ENCODE measurements at regions not wholly inside any gene's neighbourhood (a gene's known extent, or its start where the extent isn't known, plus 50 kb on each side); places are given as distances from the start of the nearest gene placed in this dataset.

GRCh38 chr5:30850866-30851265, 342.6 kb upstream of the CDH6 start:
- ATAC-seq (no peak), DNase-seq (no peak)
- H3K9me3 ChIP-seq (ENCODE audit: control insufficient read depth, insufficient read depth, low read length) = no peaks in the 10 kb centered on the region
- WGBS (ENCODE audit: insufficient coverage) = 100% methylated on average over 2 of the region's 2 CpGs
- no peak overlapping the region for H3K4me3 ChIP-seq (ENCODE audit: low read length)
- Mint-ChIP-seq H3K4me3 (no peak overlapping the region), H3K36me3 (peaks cover 15% of the 10 kb centered on the region), H3K4me1 (no peaks in the 10 kb centered on the region), H3K27me3 (ENCODE audit: low read depth in 2 of 2) (no peaks in the 10 kb centered on the region), H3K9me3 (peaks cover 10 to 15% of the 10 kb centered on the region in 2 donors), H3K27ac (no peak overlapping the region)
- no peaks in the 10 kb centered on the region for H3K27me3 ChIP-seq (ENCODE audit: control insufficient read depth, insufficient read depth, low read length)
- no peak for TF ChIP-seq CTCF (IDR thresholded peaks at IDR 0.05)
- H3K27ac ChIP-seq (ENCODE audit: low read length) = no peak overlapping the region
- no peaks in the 10 kb centered on the region for H3K4me1 ChIP-seq (ENCODE audit: control insufficient read depth, insufficient read depth, low read length)
- intact Hi-C loops (cut with micrococcal nuclease) = no loop called here
- no peaks in the 10 kb centered on the region for H3K36me3 ChIP-seq (ENCODE audit: control insufficient read depth, insufficient read depth, low read length)

- H3K36me3 Mint-ChIP-seq = peaks cover 14% of the 10 kb centered on the region
- no peak for TF ChIP-seq CTCF (IDR thresholded peaks at IDR 0.05)
Observed at GRCh38 chr5:30849931-30850710, 343.4 kb upstream of the CDH6 start.

GRCh38 chr5:30846171-30846570, 347.3 kb upstream of the CDH6 start:
- intact Hi-C loops (cut with micrococcal nuclease) = no loop called here
- Mint-ChIP-seq H3K4me3 (no peak overlapping the region), H3K9me3 (peaks cover 9 to 10% of the 10 kb centered on the region in 2 donors), H3K27me3 (ENCODE audit: low read depth in 2 of 2) (no peaks in the 10 kb centered on the region), H3K4me1 (no peaks in the 10 kb centered on the region), H3K27ac (no peak overlapping the region), H3K36me3 (no peaks in the 10 kb centered on the region)
- no peak for TF ChIP-seq CTCF (IDR thresholded peaks at IDR 0.05)
- Histone ChIP-seq H3K27me3 (ENCODE audit: control insufficient read depth, insufficient read depth, low read length) (no peaks in the 10 kb centered on the region), H3K27ac (ENCODE audit: low read length) (no peak overlapping the region), H3K36me3 (ENCODE audit: control insufficient read depth, insufficient read depth, low read length) (no peaks in the 10 kb centered on the region), H3K4me3 (ENCODE audit: low read length) (no peak overlapping the region), H3K4me1 (ENCODE audit: control insufficient read depth, insufficient read depth, low read length) (no peaks in the 10 kb centered on the region), H3K9me3 (ENCODE audit: control insufficient read depth, insufficient read depth, low read length) (no peaks in the 10 kb centered on the region)
- DNase-seq (no peak), ATAC-seq (no peak)

More at GRCh38 chr5:30849931-30850710, 343.4 kb upstream of the CDH6 start:
- intact Hi-C loops (cut with micrococcal nuclease) = no loop called here
- ATAC-seq (no peak), DNase-seq (no peak)
- no peaks in the 10 kb centered on the region for H3K4me1 Mint-ChIP-seq
- no peak overlapping the region for H3K27ac Mint-ChIP-seq
- H3K9me3 ChIP-seq (ENCODE audit: control insufficient read depth, insufficient read depth, low read length) = no peaks in the 10 kb centered on the region
- no peaks in the 10 kb centered on the region for H3K36me3 ChIP-seq (ENCODE audit: control insufficient read depth, insufficient read depth, low read length)
- no peak overlapping the region for H3K4me3 ChIP-seq (ENCODE audit: low read length)
- H3K27me3 ChIP-seq (ENCODE audit: control insufficient read depth, insufficient read depth, low read length) = no peaks in the 10 kb centered on the region
- 80% methylated on average over 6 of the region's 6 CpGs for WGBS (ENCODE audit: insufficient coverage)
- no peaks in the 10 kb centered on the region for H3K27me3 Mint-ChIP-seq (ENCODE audit: low read depth in 2 of 2)
- H3K4me1 ChIP-seq (ENCODE audit: control insufficient read depth, insufficient read depth, low read length) = no peaks in the 10 kb centered on the region
- no peak overlapping the region for H3K27ac ChIP-seq (ENCODE audit: low read length)
- H3K4me3 Mint-ChIP-seq = no peak overlapping the region
- H3K9me3 Mint-ChIP-seq = peaks cover 10 to 12% of the 10 kb centered on the region in 2 donors

- WGBS (ENCODE audit: insufficient coverage) = no CpG with 5 or more reads among the region's 2 CpGs
- Histone ChIP-seq H3K4me3 (ENCODE audit: low read length) (no peak overlapping the region), H3K27ac (ENCODE audit: low read length) (no peak overlapping the region), H3K36me3 (ENCODE audit: control insufficient read depth, insufficient read depth, low read length) (no peaks in the 10 kb centered on the region), H3K9me3 (ENCODE audit: control insufficient read depth, insufficient read depth, low read length) (no peaks in the 10 kb centered on the region), H3K4me1 (ENCODE audit: control insufficient read depth, insufficient read depth, low read length) (no peaks in the 10 kb centered on the region), H3K27me3 (ENCODE audit: control insufficient read depth, insufficient read depth, low read length) (no peaks in the 10 kb centered on the region)
- Mint-ChIP-seq H3K27ac (no peak overlapping the region), H3K36me3 (no peaks in the 10 kb centered on the region), H3K4me3 (no peak overlapping the region), H3K4me1 (no peaks in the 10 kb centered on the region), H3K9me3 (peaks cover 12 to 15% of the 10 kb centered on the region in 2 donors), H3K27me3 (ENCODE audit: low read depth in 2 of 2) (no peaks in the 10 kb centered on the region)
- no peak for TF ChIP-seq CTCF (IDR thresholded peaks at IDR 0.05)
- DNase-seq (no peak), ATAC-seq (no peak)
- intact Hi-C loops (cut with micrococcal nuclease) = no loop called here
Observed at GRCh38 chr5:30845194-30845593, 348.3 kb upstream of the CDH6 start.
